Activated CD4-positive, alpha-beta memory T cell treated with anti-CD3 and anti-CD28 coated beads for 36 hours (primary cell): ENCODE measurements at regions not wholly inside any gene's neighbourhood (a gene's known extent, or its start where the extent isn't known, plus 50 kb on each side); places are given as distances from the start of the nearest gene placed in this dataset.

Source experiments
- CTCF ChIA-PET: fragments of 350-600 bp; sonication (Branson Sonifier 250); formaldehyde crosslinking; loops from one replicate; lab custom pipeline; 2021; ENCODE audit warnings: antibody characterized with exemption, inconsistent platforms; lab: Charles Lee
- POLR2A ChIA-PET: fragments of 350-600 bp; sonication (Branson Sonifier 250); formaldehyde crosslinking; loops from one replicate; lab custom pipeline; 2021; ENCODE audit warnings: antibody characterized with exemption; lab: Charles Lee
- DNase-seq: peaks from one replicate; pipeline ENCODE4 v3.0.0-alpha.2; 2020
- H3K27ac Mint-ChIP-seq: one replicate; pipeline ENCODE4 v1.8.0; 2021; ENCODE audit warnings: mixed read lengths
- H3K27me3 Mint-ChIP-seq: one replicate; pipeline ENCODE4 v1.8.0; 2021; ENCODE audit warnings: mixed read lengths
- H3K36me3 Mint-ChIP-seq: one replicate; pipeline ENCODE4 v1.8.0; 2021; ENCODE audit warnings: mixed read lengths
- H3K4me1 Mint-ChIP-seq: one replicate; pipeline ENCODE4 v1.8.0; 2021; ENCODE audit warnings: low read depth, mixed read lengths
- H3K4me3 Mint-ChIP-seq: one replicate; pipeline ENCODE4 v1.8.0; 2021; ENCODE audit warnings: mild to moderate bottlenecking, mixed read lengths
- H3K9me3 Mint-ChIP-seq: one replicate; pipeline ENCODE4 v1.8.0; 2021; ENCODE audit warnings: mixed read lengths
- intact Hi-C: fragments of 100-400 bp; cut with micrococcal nuclease; formaldehyde crosslinking; loops from one replicate; pipeline ENCODE4 v1.15.1; 2023

DNA sequence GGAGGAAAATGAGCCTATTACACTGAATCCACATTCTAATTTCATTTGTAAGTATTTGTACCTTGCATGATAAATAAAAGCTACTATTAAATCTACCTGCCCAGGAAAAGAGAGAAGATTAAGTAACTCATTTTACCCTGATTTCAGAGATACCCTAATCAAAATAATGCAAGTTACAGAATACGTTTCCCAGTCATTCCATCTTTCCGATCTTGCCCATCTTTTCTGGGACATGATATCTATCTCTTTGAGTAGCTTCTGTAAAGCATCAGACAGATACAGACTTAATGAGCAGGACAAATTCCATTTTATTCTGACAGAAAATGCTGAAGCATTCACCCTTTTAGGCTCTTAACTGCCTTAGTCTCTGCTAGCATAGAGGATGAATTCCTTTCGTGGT is 56.6 kb downstream of the SPRY2 start:
- POLR2A ChIA-PET: no interaction called here
- CTCF ChIA-PET: no interaction called here
- no peak overlapping the region for H3K4me3 Mint-ChIP-seq
- no peaks in the 10 kb centered on the region for H3K4me1 Mint-ChIP-seq
- intact Hi-C loops: no loop called here
- no peaks in the 10 kb centered on the region for H3K9me3 Mint-ChIP-seq
- H3K27ac Mint-ChIP-seq: no peak overlapping the region
- H3K36me3 Mint-ChIP-seq: no peaks in the 10 kb centered on the region
- H3K27me3 Mint-ChIP-seq: no peaks in the 10 kb centered on the region
- no peak for DNase-seq

DNA sequence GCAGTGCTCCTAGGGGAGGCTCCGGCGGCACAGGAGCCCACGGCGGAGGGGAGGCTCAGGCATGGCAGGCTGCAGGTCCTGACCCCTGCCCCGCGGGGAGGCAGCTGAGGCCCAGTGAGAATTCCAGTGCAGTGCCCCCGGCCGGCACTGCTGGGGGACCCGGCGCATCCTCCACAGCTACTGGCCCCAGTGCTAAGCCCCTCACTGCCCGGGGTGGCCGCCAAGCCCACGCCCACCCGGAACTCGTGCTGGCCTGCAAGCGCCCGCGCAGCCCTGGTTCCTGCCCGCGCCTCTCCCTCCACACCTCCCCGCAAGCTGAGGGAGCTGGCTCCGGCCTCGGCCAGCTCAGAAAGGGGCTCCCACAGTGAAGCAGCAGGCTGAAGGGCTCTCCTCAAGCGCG is 62.2 kb downstream of the SPRY2 start:
- H3K9me3 Mint-ChIP-seq: no peaks in the 10 kb centered on the region
- H3K4me1 Mint-ChIP-seq: no peaks in the 10 kb centered on the region
- POLR2A ChIA-PET: no interaction called here
- no peak for DNase-seq
- no peak overlapping the region for H3K4me3 Mint-ChIP-seq
- H3K36me3 Mint-ChIP-seq: no peaks in the 10 kb centered on the region
- H3K27ac Mint-ChIP-seq: no peak overlapping the region
- CTCF ChIA-PET: no interaction called here
- intact Hi-C loops: no loop called here
- no peaks in the 10 kb centered on the region for H3K27me3 Mint-ChIP-seq

GRCh38 chr13:80276371-80277289 is 64.3 kb downstream of the SPRY2 start:
- DNase-seq: no peak
- Mint-ChIP-seq H3K27me3 (no peaks in the 10 kb centered on the region), H3K4me1 (no peaks in the 10 kb centered on the region), H3K4me3 (no peak overlapping the region), H3K27ac (no peak overlapping the region), H3K36me3 (no peaks in the 10 kb centered on the region), H3K9me3 (no peaks in the 10 kb centered on the region)
- CTCF ChIA-PET: no interaction called here
- intact Hi-C loops: no loop called here
- POLR2A ChIA-PET: interaction anchor here (0.6 kb wide), 1 partner anchor 21 kb away, joined by 10 read pairs; no protein-coding TSS in a partner anchor

- Mint-ChIP-seq H3K4me1 (no peaks in the 10 kb centered on the region), H3K4me3 (no peak overlapping the region), H3K36me3 (no peaks in the 10 kb centered on the region), H3K27me3 (no peaks in the 10 kb centered on the region), H3K9me3 (no peaks in the 10 kb centered on the region), H3K27ac (no peak overlapping the region)
- intact Hi-C loops: no loop called here
- ChIA-PET POLR2A (no interaction called here), CTCF (no interaction called here)
- no peak for DNase-seq
Observed at GRCh38 chr13:80274643-80275042, 66.3 kb downstream of the SPRY2 start.

GRCh38 chr13:80273718-80274117 is 67.2 kb downstream of the SPRY2 start:
- DNase-seq: no peak
- Mint-ChIP-seq H3K4me3 (no peak overlapping the region), H3K36me3 (no peaks in the 10 kb centered on the region), H3K27ac (no peak overlapping the region), H3K9me3 (no peaks in the 10 kb centered on the region), H3K4me1 (no peaks in the 10 kb centered on the region), H3K27me3 (no peaks in the 10 kb centered on the region)
- intact Hi-C loops: no loop called here
- ChIA-PET CTCF (no interaction called here), POLR2A (no interaction called here)

GRCh38 chr13:80265348-80265747 is 75.6 kb downstream of the SPRY2 start:
- peaks cover 14% of the 10 kb centered on the region for H3K9me3 Mint-ChIP-seq
- ChIA-PET POLR2A (no interaction called here), CTCF (no interaction called here)
- intact Hi-C loops: no loop called here
- H3K4me1 Mint-ChIP-seq: no peaks in the 10 kb centered on the region
- DNase-seq: no peak
- no peaks in the 10 kb centered on the region for H3K36me3 Mint-ChIP-seq
- H3K4me3 Mint-ChIP-seq: no peak overlapping the region
- H3K27ac Mint-ChIP-seq: no peak overlapping the region
- H3K27me3 Mint-ChIP-seq: no peaks in the 10 kb centered on the region

- H3K4me1 Mint-ChIP-seq: no peaks in the 10 kb centered on the region
- H3K27ac Mint-ChIP-seq: no peak overlapping the region
- ChIA-PET POLR2A (no interaction called here), CTCF (no interaction called here)
- H3K4me3 Mint-ChIP-seq: no peak overlapping the region
- H3K27me3 Mint-ChIP-seq: no peaks in the 10 kb centered on the region
- H3K36me3 Mint-ChIP-seq: no peaks in the 10 kb centered on the region
- DNase-seq: no peak
- intact Hi-C loops: no loop called here
- H3K9me3 Mint-ChIP-seq: peaks cover 14% of the 10 kb centered on the region
Observed at GRCh38 chr13:80263745-80264513, 77.0 kb downstream of the SPRY2 start.

- Mint-ChIP-seq H3K4me1 (no peaks in the 10 kb centered on the region), H3K36me3 (no peaks in the 10 kb centered on the region), H3K4me3 (no peak overlapping the region), H3K27me3 (no peaks in the 10 kb centered on the region), H3K9me3 (peaks cover 14% of the 10 kb centered on the region), H3K27ac (no peak overlapping the region)
- POLR2A ChIA-PET: no interaction called here
- CTCF ChIA-PET: no interaction called here
- DNase-seq: no peak
- intact Hi-C loops: no loop called here
Observed at GRCh38 chr13:80262051-80262695, 78.8 kb downstream of the SPRY2 start.

DNA sequence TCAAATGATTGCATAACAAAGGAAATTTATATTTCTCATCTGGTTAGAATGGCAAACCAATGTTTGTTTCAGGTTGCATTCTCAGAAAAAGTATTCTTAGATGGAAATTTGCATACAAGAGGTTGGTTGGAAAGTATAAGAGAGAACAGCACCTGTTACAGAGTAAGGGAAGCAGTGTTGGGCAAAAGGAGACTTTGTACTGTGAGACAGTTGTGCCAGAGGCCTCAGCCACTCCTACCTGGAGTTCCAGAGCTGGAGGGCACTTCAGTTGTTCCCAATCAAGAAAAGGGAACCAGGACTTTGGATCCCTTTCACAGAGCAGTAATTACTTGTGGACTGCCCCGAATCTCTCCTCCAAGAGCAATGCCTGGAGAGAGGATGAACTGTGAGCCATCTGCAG is 81.8 kb downstream of the SPRY2 start:
- DNase-seq: no peak
- H3K4me1 Mint-ChIP-seq: no peaks in the 10 kb centered on the region
- H3K27me3 Mint-ChIP-seq: peaks cover 2% of the 10 kb centered on the region
- peaks cover 11% of the 10 kb centered on the region for H3K9me3 Mint-ChIP-seq
- no peak overlapping the region for H3K4me3 Mint-ChIP-seq
- no peak overlapping the region for H3K27ac Mint-ChIP-seq
- CTCF ChIA-PET: interaction anchor here (1.1 kb wide), 1 partner anchor 84 kb away, joined by 4 read pairs; no protein-coding TSS in a partner anchor
- no peaks in the 10 kb centered on the region for H3K36me3 Mint-ChIP-seq
- POLR2A ChIA-PET: no interaction called here
- intact Hi-C loops: no loop called here

DNA sequence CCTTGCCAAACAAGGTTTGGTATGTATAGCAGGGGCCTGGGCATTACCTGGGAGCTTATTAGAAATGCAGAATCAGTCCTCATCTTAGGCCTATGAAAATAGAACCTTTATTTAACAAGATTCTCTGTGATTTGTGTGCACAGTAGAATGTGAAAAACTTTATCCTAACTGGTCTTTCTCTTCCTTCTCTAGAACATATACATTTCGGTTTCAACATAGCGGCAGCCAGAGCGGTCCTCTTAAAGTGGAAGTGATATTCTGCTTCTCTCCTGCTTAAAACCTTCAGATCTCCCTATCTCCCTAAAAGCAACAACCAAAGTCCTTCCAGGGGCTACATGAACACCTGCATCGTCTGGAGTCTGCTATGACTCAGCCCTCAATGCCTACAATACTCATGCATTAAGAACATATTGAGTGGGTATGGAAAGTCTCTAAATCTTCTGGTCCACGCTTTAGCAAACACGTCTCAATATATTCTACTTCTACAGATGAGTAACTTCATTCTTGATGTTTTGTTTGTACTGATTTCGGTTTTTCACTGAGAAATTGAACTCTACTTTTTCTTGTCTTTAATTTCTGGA is 84.5 kb downstream of the SPRY2 start:
- H3K27me3 Mint-ChIP-seq: peaks cover 2% of the 10 kb centered on the region
- intact Hi-C loops: no loop called here
- ChIA-PET CTCF (no interaction called here), POLR2A (no interaction called here)
- no peak overlapping the region for H3K27ac Mint-ChIP-seq
- no peaks in the 10 kb centered on the region for H3K4me1 Mint-ChIP-seq
- H3K36me3 Mint-ChIP-seq: no peaks in the 10 kb centered on the region
- no peaks in the 10 kb centered on the region for H3K9me3 Mint-ChIP-seq
- no peak overlapping the region for H3K4me3 Mint-ChIP-seq
- DNase-seq: no peak

- ChIA-PET POLR2A (no interaction called here), CTCF (no interaction called here)
- H3K27ac Mint-ChIP-seq: no peak overlapping the region
- no peaks in the 10 kb centered on the region for H3K9me3 Mint-ChIP-seq
- no peaks in the 10 kb centered on the region for H3K36me3 Mint-ChIP-seq
- no peak overlapping the region for H3K4me3 Mint-ChIP-seq
- intact Hi-C loops: no loop called here
- no peaks in the 10 kb centered on the region for H3K4me1 Mint-ChIP-seq
- no peak for DNase-seq
- H3K27me3 Mint-ChIP-seq: peaks cover 2% of the 10 kb centered on the region
Observed at GRCh38 chr13:80255946-80256345, 85.0 kb downstream of the SPRY2 start.

- Mint-ChIP-seq H3K4me3 (no peak overlapping the region), H3K36me3 (no peaks in the 10 kb centered on the region), H3K27me3 (no peaks in the 10 kb centered on the region), H3K4me1 (no peaks in the 10 kb centered on the region), H3K27ac (no peak overlapping the region), H3K9me3 (no peaks in the 10 kb centered on the region)
- ChIA-PET CTCF (no interaction called here), POLR2A (no interaction called here)
- intact Hi-C loops: no loop called here
- no peak for DNase-seq
Observed at GRCh38 chr13:80251403-80251802, 89.5 kb downstream of the SPRY2 start.
